ENCODE measurements at regions not wholly inside any gene's neighbourhood (a gene's known extent, or its start where the extent isn't known, plus 50 kb on each side); places are given as distances from the start of the nearest gene placed in this dataset.

DNA sequence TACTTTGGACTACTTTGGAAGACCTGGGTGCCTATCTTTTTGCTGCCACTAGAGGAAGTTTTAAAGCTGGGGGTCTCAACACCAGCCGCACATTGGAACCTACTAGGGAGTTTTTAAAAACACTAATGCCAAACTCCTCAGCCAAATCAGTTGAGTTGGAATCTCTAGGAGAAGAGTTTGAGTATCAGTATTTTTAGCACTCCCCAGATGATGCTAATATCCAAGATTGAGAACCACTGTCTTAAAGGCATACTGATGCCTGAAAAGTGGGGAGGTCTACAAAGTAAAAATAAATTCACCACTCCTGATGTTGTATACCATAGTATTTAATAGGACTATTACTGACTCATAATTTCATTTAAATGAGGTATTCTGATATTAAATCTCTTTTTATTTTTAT lies 62.9 kb upstream of the COL21A1 start:
- no peak for DNase-seq
- Histone ChIP-seq H3K27me3 (no peaks in the 10 kb centered on the region), H3K27ac (no peak overlapping the region), H3K36me3 (no peaks in the 10 kb centered on the region), H3K4me1 (no peaks in the 10 kb centered on the region), H3K4me3 (no peak overlapping the region), H3K9me3 (peaks cover 0 to 6% (median 0%) of the 10 kb centered on the region in 4 donors)
- intact Hi-C loops (cut with DNase I; ENCODE audit: low total_unique reads): no loop called here
- WGBS, 5 donors: 62 to 93% (median 89%) methylated on average over 1 of the region's 1 CpG
- no peak for TF ChIP-seq POLR2AphosphoS5 (IDR thresholded peaks at IDR 0.05)
- no peak for TF ChIP-seq POLR2A (IDR thresholded peaks at IDR 0.05)
- TF ChIP-seq CTCF (IDR thresholded peaks at IDR 0.05): no peak
- no peak for TF ChIP-seq EP300 (IDR thresholded peaks at IDR 0.05)

GRCh38 chr6:56299916-56300315 lies 52.5 kb upstream of the COL21A1 start:
- Histone ChIP-seq H3K27me3 (no peaks in the 10 kb centered on the region), H3K4me3 (no peak overlapping the region), H3K27ac (no peak overlapping the region), H3K9me3 (peaks cover 0 to 6% (median 2%) of the 10 kb centered on the region in 4 donors), H3K36me3 (no peaks in the 10 kb centered on the region), H3K4me1 (no peaks in the 10 kb centered on the region)
- no peak for TF ChIP-seq CTCF (IDR thresholded peaks at IDR 0.05)
- no peak for TF ChIP-seq POLR2AphosphoS5 (IDR thresholded peaks at IDR 0.05)
- TF ChIP-seq EP300 (IDR thresholded peaks at IDR 0.05): no peak
- TF ChIP-seq POLR2A (IDR thresholded peaks at IDR 0.05): no peak
- no peak for DNase-seq
- 52 to 71% (median 58%) methylated on average over 1 of the region's 1 CpG for WGBS, 5 donors
- intact Hi-C loops (cut with DNase I; ENCODE audit: low total_unique reads): no loop called here

GRCh38 chr6:56297022-56297989 lies 49.9 kb upstream of the COL21A1 start:
- Histone ChIP-seq H3K36me3 (no peaks in the 10 kb centered on the region), H3K27me3 (no peaks in the 10 kb centered on the region), H3K4me1 (no peaks in the 10 kb centered on the region), H3K4me3 (no peak overlapping the region), H3K27ac (no peak overlapping the region), H3K9me3 (peaks cover 0 to 6% (median 2%) of the 10 kb centered on the region in 4 donors)
- intact Hi-C loops (cut with DNase I; ENCODE audit: low total_unique reads): no loop called here
- TF ChIP-seq EP300 (IDR thresholded peaks at IDR 0.05) (no peak), POLR2AphosphoS5 (IDR thresholded peaks at IDR 0.05) (no peak), POLR2A (IDR thresholded peaks at IDR 0.05) (no peak), CTCF (IDR thresholded peaks at IDR 0.05) (no peak)
- WGBS, 5 donors: 75 to 93% (median 84%) methylated on average over 2 of the region's 2 CpGs
- no peak for DNase-seq

Data from stomach (tissue), 8 donors.